OCI-LY3 (cell line): ENCODE measurements at regions not wholly inside any gene's neighbourhood (a gene's known extent, or its start where the extent isn't known, plus 50 kb on each side); places are given as distances from the start of the nearest gene placed in this dataset.

ENCODE experiments used
- H2AFZ ChIP-seq: fragments of 200-600, 300-600 bp; shearing (Covaris generic); 2 replicates; pipeline ENCODE4 v1.6.0; 2014; ENCODE audit warnings: antibody characterized with exemption, low read depth, low read length
- H3K27ac ChIP-seq: fragments of 200-600, 300-600 bp; sonication (generic); 2 replicates; pipeline ENCODE4 v1.5.1; 2014; ENCODE audit warnings: mild to moderate bottlenecking, low read length, moderate library complexity, mixed read lengths
- H3K27me3 ChIP-seq: fragments of 200-600, 300-600 bp; sonication (generic); 2 replicates; pipeline ENCODE4 v1.6.1; 2014; ENCODE audit warnings: low read depth, low read length, mixed read lengths
- H3K36me3 ChIP-seq: fragments of 200-600, 300-600 bp; sonication (generic); replicated peaks from 2 replicates; pipeline ENCODE3; 2014; ENCODE audit warnings: low read depth, low read length, mixed read lengths
- H3K4me1 ChIP-seq: fragments of 300-600, 200-600 bp; sonication (generic); 2 replicates; pipeline ENCODE4 v1.6.1; 2014; ENCODE audit warnings: low read length, mixed read lengths
- H3K4me2 ChIP-seq: fragments of 200-600, 300-600 bp; sonication (generic); 2 replicates; pipeline ENCODE4 v1.6.1; 2014; ENCODE audit warnings: low read length, mixed read lengths
- H3K4me3 ChIP-seq: fragments of 300-600, 200-600 bp; sonication (generic); 2 replicates; pipeline ENCODE4 v1.5.1; 2014; ENCODE audit warnings: antibody characterized with exemption, mild to moderate bottlenecking, low read length, moderate library complexity
- H3K79me2 ChIP-seq: fragments of 300-600, 200-600 bp; shearing (Covaris generic); 2 replicates; pipeline ENCODE4 v1.6.1; 2014; ENCODE audit warnings: mild to moderate bottlenecking, low read length, mixed read lengths
- H3K9ac ChIP-seq: fragments of 300-600, 200-600 bp; shearing (Covaris generic); 2 replicates; pipeline ENCODE4 v1.6.0; 2014; ENCODE audit warnings: mild to moderate bottlenecking, low read length, moderate library complexity
- H3K9me3 ChIP-seq: fragments of 200-600, 300-600 bp; shearing (Covaris generic); 2 replicates; pipeline ENCODE4 v1.6.1; 2014; ENCODE audit warnings: low read length, mixed read lengths; ENCODE audit not compliant: insufficient read depth
- H4K20me1 ChIP-seq: fragments of 200-600, 300-600 bp; sonication (generic); 2 replicates; pipeline ENCODE4 v1.6.1; 2016; ENCODE audit warnings: low read length, mixed read lengths; ENCODE audit not compliant: insufficient read depth
- CTCF ChIP-seq: fragments of 200-600, 300-600 bp; sonication (generic); IDR thresholded peaks from 2 replicates; pipeline ENCODE4 v1.5.1; 2014; ENCODE audit warnings: antibody characterized with exemption, low read length, low read depth
- EZH2phosphoT487 ChIP-seq: fragments of 200-600 bp; shearing (Covaris generic); IDR thresholded peaks from 2 replicates; pipeline ENCODE4 v1.6.1; 2018; ENCODE audit warnings: antibody characterized with exemption, mixed run types, low read depth

- Histone ChIP-seq H4K20me1 (no peaks in the 10 kb centered on the region), H3K36me3 (no peaks in the 10 kb centered on the region), H3K27ac (no peak overlapping the region), H3K79me2 (no peaks in the 10 kb centered on the region), H3K9me3 (no peaks in the 10 kb centered on the region), H3K9ac (no peak overlapping the region), H3K4me2 (no peak overlapping the region), H3K4me3 (no peak overlapping the region), H3K4me1 (no peaks in the 10 kb centered on the region), H3K27me3 (no peaks in the 10 kb centered on the region), H2AFZ (no peak overlapping the region)
- TF ChIP-seq CTCF (no peak), EZH2phosphoT487 (no peak)
Observed at GRCh38 chr4:68765876-68766275, 49.9 kb upstream of the UGT2B10 start.
